IMR-90 (cell line): ENCODE measurements at regions not wholly inside any gene's neighbourhood (a gene's known extent, or its start where the extent isn't known, plus 50 kb on each side); places are given as distances from the start of the nearest gene placed in this dataset.

Source experiments
- ATAC-seq: fragments of 200-7000 bp; cut with Tn5 transposase; 2 replicates; pipeline ENCODE4 v1.9.1; 2020; ENCODE audit warnings: low read depth, mild to moderate bottlenecking, moderate library complexity
- BruUV-seq: library from RNA; stranded (reverse); fragments of 400-500 nt; replicated peaks from 2 replicates; lab custom pipeline; 2021; lab: Mats Ljungman, UMichigan
- CTCF ChIA-PET: fragments of 300-600 bp; formaldehyde crosslinking; extraction: SDS; loops from one replicate; lab custom pipeline; 2021; ENCODE audit warnings: antibody characterized with exemption; lab: Yijun Ruan, JAX
- POLR2A ChIA-PET: fragments of 300-600 bp; sonication (Branson Sonifier 250); formaldehyde crosslinking; loops from one replicate; lab custom pipeline; 2022; ENCODE audit warnings: antibody characterized with exemption; ENCODE audit not compliant: unreplicated experiment; lab: Charles Lee
- DNase-seq: peaks from one replicate; pipeline ENCODE4 v3.0.0; 2013
- H2AFZ ChIP-seq: replicated peaks from 2 replicates; pipeline ENCODE3; 2013; ENCODE audit warnings: low read length, mild to moderate bottlenecking; ENCODE audit not compliant: poor library complexity
- H2AK5ac ChIP-seq: 2 replicates; pipeline ENCODE4 v1.6.1; 2013; ENCODE audit warnings: low read depth, low read length, inconsistent platforms
- H2AK9ac ChIP-seq: replicated peaks from 2 replicates; pipeline ENCODE3; 2013; ENCODE audit warnings: mild to moderate bottlenecking, low read depth, low read length, moderate library complexity; ENCODE audit not compliant: poor library complexity
- H2BK120ac ChIP-seq: 2 replicates; pipeline ENCODE4 v1.6.1; 2013; ENCODE audit warnings: low read depth, low read length, inconsistent platforms
- H2BK15ac ChIP-seq: 3 replicates; pipeline ENCODE4 v1.6.1; 2013; ENCODE audit warnings: low read depth, low read length, inconsistent platforms
- H2BK20ac ChIP-seq: 2 replicates; pipeline ENCODE4 v1.6.1; 2013; ENCODE audit warnings: low read depth, mild to moderate bottlenecking, inconsistent platforms, low read length, moderate library complexity
- H2BK5ac ChIP-seq: 2 replicates; pipeline ENCODE4 v1.6.1; 2013; ENCODE audit warnings: mild to moderate bottlenecking, low read depth, low read length, inconsistent platforms; ENCODE audit not compliant: poor library complexity, severe bottlenecking
- H3K14ac ChIP-seq: replicated peaks from 2 replicates; pipeline ENCODE4 v1.6.1; 2013; ENCODE audit warnings: low read depth, low read length, inconsistent platforms
- H3K18ac ChIP-seq: 2 replicates; pipeline ENCODE4 v1.6.1; 2013; ENCODE audit warnings: low read depth, low read length, control low read depth
- H3K23ac ChIP-seq: 2 replicates; pipeline ENCODE4 v1.6.1; 2013; ENCODE audit warnings: low read depth, low read length, inconsistent platforms
- H3K27ac ChIP-seq: 2 replicates; pipeline ENCODE4 v1.5.1; 2013; ENCODE audit warnings: mild to moderate bottlenecking, control low read depth, low read length; ENCODE audit not compliant: insufficient read depth
- H3K27me3 ChIP-seq: 2 replicates; pipeline ENCODE4 v1.6.1; 2013; ENCODE audit warnings: low read length; ENCODE audit not compliant: control insufficient read depth, insufficient read depth
- H3K36me3 ChIP-seq: 2 replicates; pipeline ENCODE4 v1.6.1; 2013; ENCODE audit warnings: low read length, mixed read lengths; ENCODE audit not compliant: control insufficient read depth, insufficient read depth
- H3K4ac ChIP-seq: 2 replicates; pipeline ENCODE4 v1.6.1; 2013; ENCODE audit warnings: low read depth, low read length, inconsistent platforms
- H3K4me1 ChIP-seq: 2 replicates; pipeline ENCODE4 v1.6.1; 2013; ENCODE audit warnings: low read length, mixed read lengths; ENCODE audit not compliant: control insufficient read depth, insufficient read depth
- H3K4me2 ChIP-seq: 2 replicates; pipeline ENCODE4 v1.6.1; 2013; ENCODE audit warnings: low read depth, mild to moderate bottlenecking, control low read depth, low read length, moderate library complexity
- H3K4me3 ChIP-seq: 2 replicates; pipeline ENCODE4 v1.5.1; 2013; ENCODE audit warnings: low read depth, mild to moderate bottlenecking, control low read depth, low read length, moderate library complexity; ENCODE audit not compliant: insufficient read depth
- H3K56ac ChIP-seq: 2 replicates; pipeline ENCODE4 v1.6.1; 2013; ENCODE audit warnings: low read length, inconsistent platforms; ENCODE audit not compliant: insufficient read depth; ENCODE audit errors: extremely low read depth
- H3K79me1 ChIP-seq, 2 experiments: 2 replicates each; pipeline ENCODE4 v1.6.1; 2013; ENCODE audit warnings: low read length in 2 of 2, inconsistent platforms in 1 of 2, low read depth in 1 of 2
- H3K9ac ChIP-seq: 2 replicates; pipeline ENCODE4 v1.6.1; 2013; ENCODE audit warnings: low read depth, low read length, control low read depth
- H3K9me1 ChIP-seq: 2 replicates; pipeline ENCODE4 v1.6.1; 2013; ENCODE audit warnings: low read length, inconsistent platforms; ENCODE audit not compliant: insufficient read depth
- H3K9me3 ChIP-seq: 2 replicates; pipeline ENCODE4 v1.6.1; 2013; ENCODE audit warnings: low read length; ENCODE audit not compliant: control insufficient read depth, insufficient read depth
- H4K20me1 ChIP-seq: 2 replicates; pipeline ENCODE4 v1.6.1; 2013; ENCODE audit warnings: low read length, inconsistent platforms; ENCODE audit not compliant: insufficient read depth
- H4K5ac ChIP-seq: 2 replicates; pipeline ENCODE4 v1.6.1; 2013; ENCODE audit warnings: mild to moderate bottlenecking, low read depth, low read length, control low read depth
- H4K8ac ChIP-seq, 2 experiments: 2 replicates each; pipeline ENCODE4 v1.6.1; 2013; ENCODE audit warnings: low read depth in 2 of 2, low read length in 2 of 2, control low read depth in 1 of 2, inconsistent platforms in 1 of 2
- H4K91ac ChIP-seq: 2 replicates; pipeline ENCODE4 v1.6.1; 2013; ENCODE audit warnings: low read depth, low read length, inconsistent platforms; ENCODE audit not compliant: insufficient read depth
- BHLHE40 ChIP-seq: fragments of 150-350 bp; IDR thresholded peaks from 2 replicates; pipeline ENCODE4 v1.6.1; 2016; ENCODE audit warnings: mild to moderate bottlenecking, low read depth, low read length
- CEBPB ChIP-seq: IDR thresholded peaks from 2 replicates; pipeline ENCODE4 v1.6.1; 2012; ENCODE audit warnings: low read depth, low read length, improper control_type of control experiment
- CHD1 ChIP-seq: IDR thresholded peaks from 2 replicates; pipeline ENCODE4 v1.6.1; 2012; ENCODE audit warnings: low read depth, low read length, improper control_type of control experiment
- CTCF ChIP-seq: conservative IDR thresholded peaks from 2 replicates; pipeline ENCODE4 v1.5.1; 2012; ENCODE audit warnings: mild to moderate bottlenecking, low read depth, low read length, improper control_type of control experiment
- ELK1 ChIP-seq: fragments of 150-350 bp; IDR thresholded peaks from 2 replicates; pipeline ENCODE4 v1.6.1; 2016; ENCODE audit warnings: low read depth, mild to moderate bottlenecking, low read length, moderate library complexity, borderline replicate concordance
- FOS ChIP-seq: fragments of 150-350 bp; IDR thresholded peaks from 2 replicates; pipeline ENCODE4 v1.6.1; 2016; ENCODE audit warnings: low read depth, low read length
- MAFK ChIP-seq: IDR thresholded peaks from 2 replicates; pipeline ENCODE4 v1.6.1; 2012; ENCODE audit warnings: low read depth, low read length, improper control_type of control experiment
- MAZ ChIP-seq: IDR thresholded peaks from 2 replicates; pipeline ENCODE4 v1.6.1; 2012; ENCODE audit warnings: low read depth, mild to moderate bottlenecking, low read length, improper control_type of control experiment, moderate library complexity, borderline replicate concordance
- MXI1 ChIP-seq: IDR thresholded peaks from 2 replicates; pipeline ENCODE4 v1.6.1; 2012; ENCODE audit warnings: low read depth, mild to moderate bottlenecking, low read length, moderate library complexity, borderline replicate concordance
- NFE2L2 ChIP-seq: fragments of 150-350 bp; IDR thresholded peaks from 2 replicates; pipeline ENCODE4 v1.6.1; 2016; ENCODE audit warnings: low read depth, mild to moderate bottlenecking, low read length
- POLR2A ChIP-seq: IDR thresholded peaks from 2 replicates; pipeline ENCODE4 v1.6.1; 2012; ENCODE audit warnings: mild to moderate bottlenecking, low read depth, low read length
- RAD21 ChIP-seq: IDR thresholded peaks from 2 replicates; pipeline ENCODE4 v1.6.1; 2012; ENCODE audit warnings: low read length, improper control_type of control experiment
- RCOR1 ChIP-seq: IDR thresholded peaks from 2 replicates; pipeline ENCODE4 v1.6.1; 2012; ENCODE audit warnings: mild to moderate bottlenecking, low read length, improper control_type of control experiment; ENCODE audit not compliant: insufficient replicate concordance
- RFX5 ChIP-seq: IDR thresholded peaks from 2 replicates; pipeline ENCODE4 v1.8.0; 2012; ENCODE audit warnings: low read depth, mild to moderate bottlenecking, low read length, moderate library complexity
- SMC3 ChIP-seq: fragments of 150-350 bp; IDR thresholded peaks from 2 replicates; pipeline ENCODE4 v1.6.1; 2016; ENCODE audit warnings: low read depth, mild to moderate bottlenecking, antibody characterized with exemption, low read length, moderate library complexity
- USF2 ChIP-seq: fragments of 150-350 bp; IDR thresholded peaks from 2 replicates; pipeline ENCODE4 v1.6.1; 2017; ENCODE audit warnings: mild to moderate bottlenecking, antibody characterized with exemption, low read length, low read depth
- WGBS, 2 experiments: methylation state at CpG; one replicate each; pipeline versions ENCODE4 v1.1.5 to v1.1.7; 2013; ENCODE audit warnings: missing lambda C conversion rate in 2 of 2; ENCODE audit not compliant: insufficient read length in 1 of 2; ENCODE audit errors: extremely low coverage in 2 of 2; 5-methylcytosine and 5-hydroxymethylcytosine counted together
- dilution Hi-C: fragments of 300-500 bp; cut with HindIII; formaldehyde crosslinking; loops from one replicate; pipeline ENCODE4 v1.14.3; 2018; ENCODE audit warnings: low sequenced_read_pairs; ENCODE audit not compliant: unreplicated experiment
- in situ Hi-C: fragments of 300-500 bp; cut with MboI; formaldehyde crosslinking; loops from 3 replicates; pipeline ENCODE4 v1.14.3; 2019; ENCODE audit warnings: low sequenced_read_pairs, inconsistent platforms, mixed read lengths
- intact Hi-C: fragments of 100-400 bp; cut with micrococcal nuclease; formaldehyde crosslinking; loops from 2 replicates; pipeline ENCODE4 v1.10.0; 2022

GRCh38 chr4:81622028-81622427 is 150.3 kb upstream of the RASGEF1B start:
- in situ Hi-C loops, result no loop called here
- ChIA-PET CTCF (interaction anchor here (0.6 to 0.8 kb wide), 2 partner anchors 24 to 199 kb away, joined by 3 to 10 read pairs; no protein-coding TSS in a partner anchor), POLR2A (no interaction called here)
- TF ChIP-seq RCOR1 (no peak), RAD21 (no peak), SMC3 (no peak), MXI1 (no peak), ELK1 (no peak), MAZ (no peak), USF2 (no peak), CEBPB (no peak), CTCF (no peak), NFE2L2 (no peak), POLR2A (no peak), BHLHE40 (no peak), RFX5 (no peak), CHD1 (no peak), FOS (no peak), MAFK (no peak)
- ATAC-seq, result no peak
- no CpG with 5 or more reads among the region's 3 CpGs for WGBS, 2 experiments
- Histone ChIP-seq H2AFZ (no peak overlapping the region), H4K91ac (no peak overlapping the region), H2AK9ac (no peak overlapping the region), H2BK120ac (no peak overlapping the region), H3K36me3 (no peaks in the 10 kb centered on the region), H3K9ac (no peak overlapping the region), H3K56ac (no peak overlapping the region), H3K23ac (no peak overlapping the region), H4K5ac (no peak overlapping the region), H3K79me1 (no peaks in the 10 kb centered on the region), H4K20me1 (no peaks in the 10 kb centered on the region), H4K8ac (no peak overlapping the region), H3K14ac (no peak overlapping the region), H3K4ac (no peak overlapping the region), H2BK5ac (no peak overlapping the region), H3K27me3 (no peaks in the 10 kb centered on the region), H3K18ac (no peak overlapping the region), H2BK20ac (no peak overlapping the region), H3K9me1 (no peaks in the 10 kb centered on the region), H2AK5ac (no peak overlapping the region), H3K4me1 (no peaks in the 10 kb centered on the region), H2BK15ac (no peak overlapping the region), H3K4me3 (no peak overlapping the region), H3K4me2 (no peak overlapping the region), H3K27ac (no peak overlapping the region), H3K9me3 (no peaks in the 10 kb centered on the region)
- DNase-seq, result no peak
- BruUV-seq, result no TSS peak
- intact Hi-C loops, result no loop called here
- dilution Hi-C loops, result no loop called here
